ENCODE measurements at regions not wholly inside any gene's neighbourhood (a gene's known extent, or its start where the extent isn't known, plus 50 kb on each side); places are given as distances from the start of the nearest gene placed in this dataset.

- ATAC-seq (no peak), DNase-seq (ENCODE audit: low spot score) (no peak)
- no peaks in the 10 kb centered on the region for H4K20me1 ChIP-seq (replicated peaks; ENCODE audit: insufficient read depth)
- H3K79me2 ChIP-seq (replicated peaks; ENCODE audit: insufficient read depth): no peaks in the 10 kb centered on the region
- Mint-ChIP-seq H3K4me1 (peaks cover 3% of the 10 kb centered on the region), H3K4me3 (no peak overlapping the region), H3K27ac (no peak overlapping the region), H3K27me3 (ENCODE audit: insufficient read depth, low read depth, poor library complexity) (peaks cover 3% of the 10 kb centered on the region), H3K36me3 (ENCODE audit: low read depth) (0 out of 3 replicates have a peak, but pooled peaks cover 3% of the 10 kb centered on the region), H3K9me3 (no peaks in the 10 kb centered on the region)
- no peaks in the 10 kb centered on the region for H3K36me3 ChIP-seq (ENCODE audit: insufficient read depth)
- no peaks in the 10 kb centered on the region for H3K27me3 ChIP-seq (ENCODE audit: insufficient read depth)
- H3K4me2 ChIP-seq: no peak overlapping the region
- H3K4me3 ChIP-seq: no peak overlapping the region
- H2AFZ ChIP-seq: no peak overlapping the region
- no peaks in the 10 kb centered on the region for H3F3A ChIP-seq (replicated peaks; ENCODE audit: low read depth)
- TF ChIP-seq ETS1 (IDR thresholded peaks at IDR 0.05) (no peak), EZH2 (IDR thresholded peaks at IDR 0.05; ENCODE audit: low read depth, unreplicated experiment) (no peak), EZH2phosphoT487 (IDR thresholded peaks at IDR 0.05; ENCODE audit: unreplicated experiment) (no peak), NANOG (IDR thresholded peaks at IDR 0.05; ENCODE audit: borderline replicate concordance) (no peak), ZNF331 (CRISPR knock-in tag; IDR thresholded peaks at IDR 0.05; ENCODE audit: low read depth) (no peak), STAT1 (IDR thresholded peaks at IDR 0.05; ENCODE audit: unreplicated experiment) (no peak), JUNB (IDR thresholded peaks at IDR 0.05; ENCODE audit: unreplicated experiment) (no peak), ZNF114 (CRISPR knock-in tag; IDR thresholded peaks at IDR 0.05) (no peak), CREB1 (CRISPR knock-in tag; IDR thresholded peaks at IDR 0.05; ENCODE audit: low read depth) (no peak), POLR2AphosphoS5 (IDR thresholded peaks at IDR 0.05; ENCODE audit: low read depth) (no peak)
- TF ChIP-seq, protein P1, sequence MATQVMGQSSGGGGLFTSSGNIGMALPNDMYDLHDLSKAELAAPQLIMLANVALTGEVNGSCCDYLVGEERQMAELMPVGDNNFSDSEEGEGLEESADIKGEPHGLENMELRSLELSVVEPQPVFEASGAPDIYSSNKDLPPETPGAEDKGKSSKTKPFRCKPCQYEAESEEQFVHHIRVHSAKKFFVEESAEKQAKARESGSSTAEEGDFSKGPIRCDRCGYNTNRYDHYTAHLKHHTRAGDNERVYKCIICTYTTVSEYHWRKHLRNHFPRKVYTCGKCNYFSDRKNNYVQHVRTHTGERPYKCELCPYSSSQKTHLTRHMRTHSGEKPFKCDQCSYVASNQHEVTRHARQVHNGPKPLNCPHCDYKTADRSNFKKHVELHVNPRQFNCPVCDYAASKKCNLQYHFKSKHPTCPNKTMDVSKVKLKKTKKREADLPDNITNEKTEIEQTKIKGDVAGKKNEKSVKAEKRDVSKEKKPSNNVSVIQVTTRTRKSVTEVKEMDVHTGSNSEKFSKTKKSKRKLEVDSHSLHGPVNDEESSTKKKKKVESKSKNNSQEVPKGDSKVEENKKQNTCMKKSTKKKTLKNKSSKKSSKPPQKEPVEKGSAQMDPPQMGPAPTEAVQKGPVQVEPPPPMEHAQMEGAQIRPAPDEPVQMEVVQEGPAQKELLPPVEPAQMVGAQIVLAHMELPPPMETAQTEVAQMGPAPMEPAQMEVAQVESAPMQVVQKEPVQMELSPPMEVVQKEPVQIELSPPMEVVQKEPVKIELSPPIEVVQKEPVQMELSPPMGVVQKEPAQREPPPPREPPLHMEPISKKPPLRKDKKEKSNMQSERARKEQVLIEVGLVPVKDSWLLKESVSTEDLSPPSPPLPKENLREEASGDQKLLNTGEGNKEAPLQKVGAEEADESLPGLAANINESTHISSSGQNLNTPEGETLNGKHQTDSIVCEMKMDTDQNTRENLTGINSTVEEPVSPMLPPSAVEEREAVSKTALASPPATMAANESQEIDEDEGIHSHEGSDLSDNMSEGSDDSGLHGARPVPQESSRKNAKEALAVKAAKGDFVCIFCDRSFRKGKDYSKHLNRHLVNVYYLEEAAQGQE (IDR thresholded peaks at IDR 0.05; ENCODE audit: unreplicated experiment): no peak
- TF ChIP-seq, protein P2, sequence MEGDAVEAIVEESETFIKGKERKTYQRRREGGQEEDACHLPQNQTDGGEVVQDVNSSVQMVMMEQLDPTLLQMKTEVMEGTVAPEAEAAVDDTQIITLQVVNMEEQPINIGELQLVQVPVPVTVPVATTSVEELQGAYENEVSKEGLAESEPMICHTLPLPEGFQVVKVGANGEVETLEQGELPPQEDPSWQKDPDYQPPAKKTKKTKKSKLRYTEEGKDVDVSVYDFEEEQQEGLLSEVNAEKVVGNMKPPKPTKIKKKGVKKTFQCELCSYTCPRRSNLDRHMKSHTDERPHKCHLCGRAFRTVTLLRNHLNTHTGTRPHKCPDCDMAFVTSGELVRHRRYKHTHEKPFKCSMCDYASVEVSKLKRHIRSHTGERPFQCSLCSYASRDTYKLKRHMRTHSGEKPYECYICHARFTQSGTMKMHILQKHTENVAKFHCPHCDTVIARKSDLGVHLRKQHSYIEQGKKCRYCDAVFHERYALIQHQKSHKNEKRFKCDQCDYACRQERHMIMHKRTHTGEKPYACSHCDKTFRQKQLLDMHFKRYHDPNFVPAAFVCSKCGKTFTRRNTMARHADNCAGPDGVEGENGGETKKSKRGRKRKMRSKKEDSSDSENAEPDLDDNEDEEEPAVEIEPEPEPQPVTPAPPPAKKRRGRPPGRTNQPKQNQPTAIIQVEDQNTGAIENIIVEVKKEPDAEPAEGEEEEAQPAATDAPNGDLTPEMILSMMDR (conservative IDR thresholded peaks at IDR 0.05; ENCODE audit: low read depth in 2 of 2): no peak
- TF ChIP-seq, protein P3, sequence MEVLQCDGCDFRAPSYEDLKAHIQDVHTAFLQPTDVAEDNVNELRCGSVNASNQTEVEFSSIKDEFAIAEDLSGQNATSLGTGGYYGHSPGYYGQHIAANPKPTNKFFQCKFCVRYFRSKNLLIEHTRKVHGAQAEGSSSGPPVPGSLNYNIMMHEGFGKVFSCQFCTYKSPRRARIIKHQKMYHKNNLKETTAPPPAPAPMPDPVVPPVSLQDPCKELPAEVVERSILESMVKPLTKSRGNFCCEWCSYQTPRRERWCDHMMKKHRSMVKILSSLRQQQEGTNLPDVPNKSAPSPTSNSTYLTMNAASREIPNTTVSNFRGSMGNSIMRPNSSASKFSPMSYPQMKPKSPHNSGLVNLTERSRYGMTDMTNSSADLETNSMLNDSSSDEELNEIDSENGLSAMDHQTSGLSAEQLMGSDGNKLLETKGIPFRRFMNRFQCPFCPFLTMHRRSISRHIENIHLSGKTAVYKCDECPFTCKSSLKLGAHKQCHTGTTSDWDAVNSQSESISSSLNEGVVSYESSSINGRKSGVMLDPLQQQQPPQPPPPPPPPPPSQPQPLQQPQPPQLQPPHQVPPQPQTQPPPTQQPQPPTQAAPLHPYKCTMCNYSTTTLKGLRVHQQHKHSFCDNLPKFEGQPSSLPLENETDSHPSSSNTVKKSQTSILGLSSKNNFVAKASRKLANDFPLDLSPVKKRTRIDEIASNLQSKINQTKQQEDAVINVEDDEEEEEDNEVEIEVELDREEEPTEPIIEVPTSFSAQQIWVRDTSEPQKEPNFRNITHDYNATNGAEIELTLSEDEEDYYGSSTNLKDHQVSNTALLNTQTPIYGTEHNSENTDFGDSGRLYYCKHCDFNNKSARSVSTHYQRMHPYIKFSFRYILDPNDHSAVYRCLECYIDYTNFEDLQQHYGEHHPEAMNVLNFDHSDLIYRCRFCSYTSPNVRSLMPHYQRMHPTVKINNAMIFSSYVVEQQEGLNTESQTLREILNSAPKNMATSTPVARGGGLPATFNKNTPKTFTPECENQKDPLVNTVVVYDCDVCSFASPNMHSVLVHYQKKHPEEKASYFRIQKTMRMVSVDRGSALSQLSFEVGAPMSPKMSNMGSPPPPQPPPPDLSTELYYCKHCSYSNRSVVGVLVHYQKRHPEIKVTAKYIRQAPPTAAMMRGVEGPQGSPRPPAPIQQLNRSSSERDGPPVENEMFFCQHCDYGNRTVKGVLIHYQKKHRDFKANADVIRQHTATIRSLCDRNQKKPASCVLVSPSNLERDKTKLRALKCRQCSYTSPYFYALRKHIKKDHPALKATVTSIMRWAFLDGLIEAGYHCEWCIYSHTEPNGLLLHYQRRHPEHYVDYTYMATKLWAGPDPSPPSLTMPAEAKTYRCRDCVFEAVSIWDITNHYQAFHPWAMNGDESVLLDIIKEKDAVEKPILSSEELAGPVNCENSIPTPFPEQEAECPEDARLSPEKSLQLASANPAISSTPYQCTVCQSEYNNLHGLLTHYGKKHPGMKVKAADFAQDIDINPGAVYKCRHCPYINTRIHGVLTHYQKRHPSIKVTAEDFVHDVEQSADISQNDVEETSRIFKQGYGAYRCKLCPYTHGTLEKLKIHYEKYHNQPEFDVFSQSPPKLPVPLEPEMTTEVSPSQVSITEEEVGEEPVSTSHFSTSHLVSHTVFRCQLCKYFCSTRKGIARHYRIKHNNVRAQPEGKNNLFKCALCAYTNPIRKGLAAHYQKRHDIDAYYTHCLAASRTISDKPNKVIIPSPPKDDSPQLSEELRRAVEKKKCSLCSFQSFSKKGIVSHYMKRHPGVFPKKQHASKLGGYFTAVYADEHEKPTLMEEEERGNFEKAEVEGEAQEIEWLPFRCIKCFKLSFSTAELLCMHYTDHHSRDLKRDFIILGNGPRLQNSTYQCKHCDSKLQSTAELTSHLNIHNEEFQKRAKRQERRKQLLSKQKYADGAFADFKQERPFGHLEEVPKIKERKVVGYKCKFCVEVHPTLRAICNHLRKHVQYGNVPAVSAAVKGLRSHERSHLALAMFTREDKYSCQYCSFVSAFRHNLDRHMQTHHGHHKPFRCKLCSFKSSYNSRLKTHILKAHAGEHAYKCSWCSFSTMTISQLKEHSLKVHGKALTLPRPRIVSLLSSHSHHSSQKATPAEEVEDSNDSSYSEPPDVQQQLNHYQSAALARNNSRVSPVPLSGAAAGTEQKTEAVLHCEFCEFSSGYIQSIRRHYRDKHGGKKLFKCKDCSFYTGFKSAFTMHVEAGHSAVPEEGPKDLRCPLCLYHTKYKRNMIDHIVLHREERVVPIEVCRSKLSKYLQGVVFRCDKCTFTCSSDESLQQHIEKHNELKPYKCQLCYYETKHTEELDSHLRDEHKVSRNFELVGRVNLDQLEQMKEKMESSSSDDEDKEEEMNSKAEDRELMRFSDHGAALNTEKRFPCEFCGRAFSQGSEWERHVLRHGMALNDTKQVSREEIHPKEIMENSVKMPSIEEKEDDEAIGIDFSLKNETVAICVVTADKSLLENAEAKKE (CRISPR knock-in tag; IDR thresholded peaks at IDR 0.05): no peak
- 0 out of 2 replicates have a peak, but pooled peaks cover 6% of the 10 kb centered on the region for H3K4me1 ChIP-seq (ENCODE audit: insufficient read depth)
- H3K9me2 ChIP-seq (ENCODE audit: insufficient read depth): no peaks in the 10 kb centered on the region
- H3K27ac ChIP-seq (ENCODE audit: low read depth): no peak overlapping the region
These were observed 53.8 kb upstream of the DPH5 start for GRCh38 chr1:101079341-101079740.

All from GM23338 (cell line).